ENCODE measurements at regions not wholly inside any gene's neighbourhood (a gene's known extent, or its start where the extent isn't known, plus 50 kb on each side); places are given as distances from the start of the nearest gene placed in this dataset.
"Not testable (repeated sequence)": the region's sequence is repeated elsewhere in the genome, so short reads cannot be mapped to it uniquely, and the experiment has no call there.

DNA sequence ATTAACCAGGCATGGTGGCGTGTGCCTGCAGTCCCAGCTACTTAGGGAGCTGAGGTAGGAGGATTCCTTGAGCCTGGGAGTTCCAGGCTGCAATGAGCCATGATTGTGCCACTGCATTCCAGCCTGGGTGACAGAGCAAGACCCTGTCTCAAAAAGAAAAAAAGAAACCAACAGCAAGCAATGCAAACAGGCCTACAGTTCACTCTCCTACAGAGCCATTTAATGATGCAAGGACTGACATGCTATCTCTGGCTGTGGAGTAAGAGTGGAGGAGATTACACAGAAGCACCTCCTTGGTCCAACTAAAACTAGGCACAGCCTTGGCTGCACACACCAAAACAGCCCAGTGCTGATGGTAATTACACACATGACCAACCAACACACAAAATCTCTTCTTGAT lies 127.5 kb upstream of the SOD1 start:
- DNase-seq (ENCODE audit: low read depth) = no peak

- peak; percentile 78 for DNase-seq (ENCODE audit: low read depth)
Measured at GRCh38 chr21:31530897-31531705, 128.4 kb upstream of the SOD1 start.

DNA sequence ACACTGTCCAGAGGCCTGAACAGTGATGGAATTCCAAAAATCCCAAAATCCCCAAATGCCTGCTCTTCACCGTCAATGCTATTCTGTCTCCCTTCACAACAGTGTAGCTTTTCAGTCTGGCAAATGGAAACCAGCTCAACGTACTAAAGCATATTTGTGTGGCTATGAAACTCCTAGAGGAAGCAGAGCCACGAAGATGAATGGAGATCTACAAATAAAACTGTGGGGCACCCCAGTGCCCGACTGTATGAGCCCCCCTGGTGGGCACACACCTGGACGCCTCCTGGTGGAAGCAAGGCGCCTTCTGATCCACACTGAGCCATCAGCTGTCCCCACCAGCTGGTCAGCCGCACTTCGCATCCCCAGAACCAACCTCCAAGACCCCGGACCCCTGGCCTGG lies 129.1 kb upstream of the SOD1 start:
- DNase-seq (ENCODE audit: low read depth) = no peak

GRCh38 chr21:31529406-31529805 lies 130.1 kb upstream of the SOD1 start:
- no peak for DNase-seq (ENCODE audit: low read depth)

DNA sequence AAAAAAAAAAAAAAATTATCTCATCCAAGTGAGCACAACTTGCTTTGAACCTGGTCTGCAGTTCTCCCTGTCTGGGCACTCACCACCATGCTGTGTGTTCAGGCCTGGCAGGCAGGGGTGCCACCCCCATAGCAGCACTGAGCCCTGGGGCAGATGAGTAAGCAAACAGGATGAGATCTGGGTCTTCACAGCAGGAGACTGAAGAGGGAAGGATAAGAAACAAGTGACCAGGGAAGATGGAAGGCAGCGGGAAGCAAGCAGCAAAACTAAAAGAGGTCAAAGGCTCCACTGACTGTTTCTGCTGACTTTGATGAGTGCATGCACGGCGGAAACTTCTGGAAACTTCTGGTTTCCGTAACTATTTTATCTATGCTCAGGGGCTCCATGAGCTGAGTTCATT lies 133.5 kb upstream of the SOD1 start:
- DNase-seq (ENCODE audit: low read depth) = peak; percentile 92

- DNase-seq (ENCODE audit: low read depth) = peak; percentile 34
Measured at GRCh38 chr21:31524140-31524539, 135.4 kb upstream of the SOD1 start.

DNA sequence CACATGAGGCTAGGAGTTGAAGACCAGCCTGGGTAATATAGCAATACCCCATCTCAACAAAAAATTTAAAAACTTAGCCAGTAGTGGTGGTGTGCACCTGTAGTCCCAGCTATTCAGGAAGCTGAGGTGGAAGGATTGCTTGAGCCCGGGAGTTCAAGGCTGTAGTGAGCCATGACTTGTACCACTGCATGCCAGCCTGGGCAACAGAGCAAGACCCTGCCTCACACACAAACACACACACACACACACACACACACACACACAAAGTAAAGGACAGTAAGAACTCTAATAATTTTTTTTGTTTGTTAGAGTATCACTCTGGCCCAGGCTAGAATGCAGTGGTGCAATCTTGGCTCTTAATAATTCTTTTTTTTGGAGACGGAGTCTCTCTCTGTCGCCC lies 138.0 kb upstream of the SOD1 start:
- no peak for DNase-seq (ENCODE audit: low read depth)

DNA sequence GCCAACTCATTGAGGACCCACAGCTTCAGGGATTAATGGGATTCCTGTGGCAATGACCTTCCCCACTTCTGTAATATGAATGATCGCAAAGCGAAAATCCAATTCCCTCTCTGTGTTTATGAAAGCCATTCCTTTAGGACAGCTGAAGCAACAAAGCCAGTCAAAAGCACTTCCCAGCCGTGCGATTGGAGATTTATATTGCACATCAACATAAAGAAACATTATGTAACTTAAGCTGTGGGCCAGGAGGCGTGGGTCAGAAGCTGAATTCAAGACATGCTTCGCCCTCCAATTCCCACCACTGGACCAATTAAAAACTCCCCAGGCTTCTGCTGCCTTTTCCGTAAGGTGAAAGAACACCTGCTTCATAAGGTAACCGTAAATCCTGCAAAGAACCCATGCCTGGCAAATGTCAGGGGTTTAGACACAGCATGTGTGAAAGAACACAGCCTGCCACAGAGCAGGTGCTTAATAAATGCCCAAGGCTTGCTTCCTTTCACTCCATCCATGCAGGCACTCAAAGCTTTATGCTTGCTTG lies 138.9 kb upstream of the SOD1 start:
- no peak for DNase-seq (ENCODE audit: low read depth)

DNA sequence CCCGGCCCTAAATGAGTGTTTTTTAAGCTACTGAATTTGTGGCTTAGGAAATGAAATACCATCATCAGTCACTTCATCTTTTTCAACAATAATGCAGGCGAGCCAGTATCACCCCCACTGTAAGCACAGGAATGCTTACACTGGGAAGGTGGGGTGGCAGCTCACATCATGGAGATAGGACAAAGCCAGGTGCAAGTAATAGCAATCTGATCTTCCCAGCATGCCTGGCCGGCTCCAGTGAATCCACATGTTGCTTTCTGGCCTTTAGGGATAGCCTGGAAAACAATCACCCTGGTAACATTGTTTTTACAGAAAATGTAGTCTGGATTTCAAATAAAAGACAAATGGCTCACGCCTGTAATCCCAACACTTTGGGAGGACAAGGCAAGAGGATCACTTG lies 140.9 kb upstream of the SOD1 start:
- no peak for DNase-seq (ENCODE audit: low read depth)

- DNase-seq (ENCODE audit: low read depth) = no peak
Measured at GRCh38 chr21:31517664-31518414, 141.7 kb upstream of the SOD1 start.

DNA sequence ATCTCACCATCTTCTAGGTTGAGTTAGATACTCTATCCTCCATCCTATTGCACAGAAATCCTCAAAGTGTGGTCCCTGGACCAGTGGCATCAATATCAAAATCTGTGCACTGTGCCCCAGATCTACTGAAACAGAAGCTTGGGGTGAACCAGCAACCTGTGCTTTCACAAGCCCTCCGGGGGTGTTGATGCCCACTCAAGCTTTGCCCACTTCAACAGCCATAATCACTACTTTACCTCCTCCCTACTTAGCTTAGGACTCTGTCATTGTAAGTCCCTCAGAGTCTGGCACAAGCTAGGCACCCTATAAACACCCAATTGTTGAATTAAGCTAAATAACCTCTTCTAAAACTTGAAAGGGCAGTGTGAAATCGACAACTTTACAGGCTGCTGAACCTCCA lies 144.2 kb upstream of the SOD1 start:
- DNase-seq (ENCODE audit: low read depth) = no peak

GRCh38 chr21:31514598-31514997 lies 144.9 kb upstream of the SOD1 start:
- peak; percentile 21 for DNase-seq (ENCODE audit: low read depth)

GRCh38 chr21:31513541-31513940 lies 146.0 kb upstream of the SOD1 start:
- DNase-seq (ENCODE audit: low read depth) = not testable (repeated sequence)

GRCh38 chr21:31511999-31512398 lies 147.5 kb upstream of the SOD1 start:
- not testable (repeated sequence) for DNase-seq (ENCODE audit: low read depth)

GRCh38 chr21:31511258-31511657 lies 148.2 kb upstream of the SOD1 start:
- no peak for DNase-seq (ENCODE audit: low read depth)

DNA sequence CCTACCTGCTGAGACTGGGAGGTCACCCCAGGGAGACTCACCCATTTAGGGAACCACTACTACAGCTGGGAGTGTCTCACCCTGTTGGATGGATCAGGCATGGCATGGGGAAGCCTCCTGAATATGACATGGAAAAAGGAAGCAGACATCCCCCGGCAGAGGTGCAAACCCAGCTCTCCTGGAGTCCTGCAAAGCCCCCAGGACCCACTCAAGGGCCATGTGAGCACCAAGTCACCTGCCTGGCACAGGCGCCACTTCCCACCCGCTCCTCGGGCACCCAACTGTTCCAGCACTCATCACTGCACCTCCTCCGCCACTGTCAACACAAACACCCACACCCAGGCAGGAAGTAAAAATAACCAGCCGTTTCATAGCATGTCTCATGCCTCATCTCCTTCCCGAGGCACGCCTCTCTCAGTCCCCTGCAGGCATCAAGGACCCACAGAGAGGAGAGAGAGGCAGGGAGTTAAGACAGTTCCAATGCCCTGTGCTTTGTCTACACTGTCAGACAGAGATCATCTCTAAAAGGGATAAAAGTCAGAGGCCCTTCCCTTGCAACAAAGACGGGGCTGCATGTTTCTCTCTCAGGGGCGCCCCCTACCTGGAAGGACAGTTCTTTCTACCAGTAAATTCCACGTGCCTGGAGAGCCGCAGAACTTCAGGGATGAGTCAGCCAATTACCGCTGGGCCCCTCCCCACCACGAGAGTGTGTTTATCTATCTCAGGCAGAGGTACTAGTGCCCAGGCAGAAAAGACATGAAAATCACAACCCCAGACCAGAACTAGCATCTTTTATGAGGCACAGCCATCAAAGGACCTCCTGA lies 150.1 kb upstream of the SOD1 start:
- peak; percentile 88 for DNase-seq (ENCODE audit: low read depth)

DNA sequence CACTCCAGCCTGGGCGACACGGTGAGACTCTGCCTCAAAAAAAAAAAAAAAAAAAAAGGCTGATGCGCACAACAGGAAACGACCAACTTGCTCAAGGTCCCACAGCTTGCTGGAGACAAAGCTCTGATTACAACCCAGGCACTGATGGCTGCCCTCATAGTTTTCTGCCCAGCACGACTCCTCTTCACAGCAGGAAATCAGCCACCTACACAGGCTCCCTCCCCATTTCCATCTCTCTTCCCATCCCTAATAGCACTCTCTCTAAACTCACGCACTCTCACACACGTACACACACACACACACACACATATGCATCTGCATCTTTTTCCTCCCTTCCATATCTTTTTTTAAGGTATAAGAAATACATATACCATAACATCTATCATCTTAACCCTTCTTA lies 153.5 kb upstream of the SOD1 start:
- DNase-seq (ENCODE audit: low read depth) = no peak

GRCh38 chr21:31503939-31504338 lies 155.6 kb upstream of the SOD1 start:
- no peak for DNase-seq (ENCODE audit: low read depth)

GRCh38 chr21:31503467-31503866 lies 156.0 kb upstream of the SOD1 start:
- DNase-seq (ENCODE audit: low read depth) = no peak

DNA sequence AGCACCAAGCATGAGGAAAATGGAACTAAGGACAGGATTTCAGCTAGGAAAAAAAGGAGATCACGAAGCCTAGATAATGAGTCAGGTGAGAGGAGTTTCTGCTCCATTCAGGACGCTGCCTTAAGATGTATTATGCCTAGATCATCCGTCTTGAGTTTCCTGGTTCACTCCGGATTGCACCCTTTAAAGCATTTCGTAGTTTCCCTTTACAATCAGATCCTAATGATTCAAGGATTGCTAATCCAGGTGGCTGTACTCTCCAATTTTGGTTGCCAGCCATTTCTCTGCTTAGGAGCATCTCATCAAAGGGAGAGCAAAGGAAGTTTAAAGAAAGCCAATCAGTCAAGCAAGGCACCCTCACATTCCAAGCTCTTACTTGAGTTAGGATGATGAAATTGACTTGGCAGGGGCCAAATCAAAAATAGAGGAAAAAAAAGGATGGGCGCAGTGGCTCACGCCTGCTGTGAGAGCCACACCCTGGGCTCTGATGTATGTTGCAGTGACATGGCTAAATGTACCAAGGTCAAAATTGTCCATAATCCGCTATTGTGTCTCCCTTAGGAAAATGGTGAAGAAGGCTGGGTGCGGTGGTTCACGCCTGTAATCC lies 156.9 kb upstream of the SOD1 start:
- no peak for DNase-seq (ENCODE audit: low read depth)

- no peak for DNase-seq (ENCODE audit: low read depth)
Measured at GRCh38 chr21:31501926-31502325, 157.6 kb upstream of the SOD1 start.

GRCh38 chr21:31500982-31501381 lies 156.9 kb upstream of the TIAM1 start:
- no peak for DNase-seq (ENCODE audit: low read depth)

Data from Daoy (cell line).